HFF-Myc (cell line): ENCODE measurements at regions not wholly inside any gene's neighbourhood (a gene's known extent, or its start where the extent isn't known, plus 50 kb on each side); places are given as distances from the start of the nearest gene placed in this dataset.

Experiments
- DNase-seq: peaks from one replicate; pipeline ENCODE4 v3.0.0-alpha.2; 2011; ENCODE audit warnings: low read depth; ENCODE audit errors: extremely low read depth
- H3K4me3 ChIP-seq: replicated peaks from 2 replicates; pipeline ENCODE4 v1.5.1; 2011; ENCODE audit warnings: low read depth, mild to moderate bottlenecking, control low read depth, low read length
- TF ChIP-seq, protein P1 (sequence below): IDR thresholded peaks from 2 replicates; pipeline ENCODE4 v1.5.1; 2012; ENCODE audit warnings: mild to moderate bottlenecking, low read depth, low read length, control low read depth; ENCODE audit errors: missing control alignments

DNA sequence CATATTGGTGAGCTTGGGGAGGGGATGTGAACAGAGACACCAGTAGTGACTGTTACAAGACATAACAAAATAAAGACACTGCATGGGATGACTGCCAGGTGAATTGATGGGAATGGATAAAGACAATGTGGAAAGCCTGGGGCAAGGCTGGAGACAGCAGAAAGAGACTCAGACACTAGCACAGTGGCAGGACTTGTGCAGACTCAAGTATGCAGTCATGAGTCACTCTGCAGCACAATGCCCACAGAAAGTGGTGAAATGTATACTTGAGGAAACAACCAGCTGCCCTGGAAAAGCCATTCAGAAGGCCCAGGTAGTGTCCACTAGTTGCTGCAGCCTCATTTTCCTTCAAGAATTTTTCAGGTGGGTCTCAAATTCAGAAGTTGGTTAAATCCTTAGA lies 452.3 kb downstream of the MID1IP1 start:
- DNase-seq: no peak
- H3K4me3 ChIP-seq: no peak overlapping the region
- TF ChIP-seq, protein P1, sequence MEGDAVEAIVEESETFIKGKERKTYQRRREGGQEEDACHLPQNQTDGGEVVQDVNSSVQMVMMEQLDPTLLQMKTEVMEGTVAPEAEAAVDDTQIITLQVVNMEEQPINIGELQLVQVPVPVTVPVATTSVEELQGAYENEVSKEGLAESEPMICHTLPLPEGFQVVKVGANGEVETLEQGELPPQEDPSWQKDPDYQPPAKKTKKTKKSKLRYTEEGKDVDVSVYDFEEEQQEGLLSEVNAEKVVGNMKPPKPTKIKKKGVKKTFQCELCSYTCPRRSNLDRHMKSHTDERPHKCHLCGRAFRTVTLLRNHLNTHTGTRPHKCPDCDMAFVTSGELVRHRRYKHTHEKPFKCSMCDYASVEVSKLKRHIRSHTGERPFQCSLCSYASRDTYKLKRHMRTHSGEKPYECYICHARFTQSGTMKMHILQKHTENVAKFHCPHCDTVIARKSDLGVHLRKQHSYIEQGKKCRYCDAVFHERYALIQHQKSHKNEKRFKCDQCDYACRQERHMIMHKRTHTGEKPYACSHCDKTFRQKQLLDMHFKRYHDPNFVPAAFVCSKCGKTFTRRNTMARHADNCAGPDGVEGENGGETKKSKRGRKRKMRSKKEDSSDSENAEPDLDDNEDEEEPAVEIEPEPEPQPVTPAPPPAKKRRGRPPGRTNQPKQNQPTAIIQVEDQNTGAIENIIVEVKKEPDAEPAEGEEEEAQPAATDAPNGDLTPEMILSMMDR: no peak

- no peak overlapping the region for H3K4me3 ChIP-seq
- no peak for DNase-seq
- TF ChIP-seq, protein P1: no peak
Observed at GRCh38 chrX:39258331-39258730, 457.1 kb downstream of the MID1IP1 start.

- H3K4me3 ChIP-seq: no peak overlapping the region
- TF ChIP-seq, protein P1: no peak
- DNase-seq: no peak
Observed at GRCh38 chrX:39260965-39261364, 459.7 kb downstream of the MID1IP1 start.

- TF ChIP-seq, protein P1: peak; percentile 38
- DNase-seq: no peak
- H3K4me3 ChIP-seq: no peak overlapping the region
Observed at GRCh38 chrX:39261446-39262147, 460.3 kb downstream of the MID1IP1 start.

GRCh38 chrX:39262641-39263040 lies 461.4 kb downstream of the MID1IP1 start:
- H3K4me3 ChIP-seq: no peak overlapping the region
- TF ChIP-seq, protein P1: no peak
- DNase-seq: no peak

GRCh38 chrX:39264023-39264422 lies 462.8 kb downstream of the MID1IP1 start:
- DNase-seq: no peak
- H3K4me3 ChIP-seq: no peak overlapping the region
- TF ChIP-seq, protein P1: no peak

DNA sequence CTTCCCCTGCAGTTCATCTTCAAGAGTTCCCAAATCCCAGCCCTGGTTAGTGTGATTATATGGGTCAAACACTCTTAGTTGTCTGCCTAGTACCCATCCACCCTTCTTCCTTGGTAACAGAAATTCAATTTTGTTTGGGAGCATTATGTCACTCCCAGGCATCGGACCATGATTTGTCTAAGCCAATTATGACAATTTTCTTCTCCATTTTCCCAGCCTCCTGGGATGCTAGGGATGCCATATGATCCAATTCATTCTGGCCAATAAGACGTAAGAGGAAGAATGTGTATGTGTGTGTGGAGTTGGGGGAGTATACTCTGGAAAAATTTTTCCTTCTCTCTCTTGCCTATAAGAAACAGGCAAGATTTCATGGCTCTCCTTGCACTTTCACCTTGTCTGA lies 465.9 kb downstream of the MID1IP1 start:
- TF ChIP-seq, protein P1: no peak
- DNase-seq: no peak
- no peak overlapping the region for H3K4me3 ChIP-seq
